H7 (cell line): ENCODE measurements at regions not wholly inside any gene's neighbourhood (a gene's known extent, or its start where the extent isn't known, plus 50 kb on each side); places are given as distances from the start of the nearest gene placed in this dataset.
A peak's percentile ranks its signal among the peaks of the same experiment; 100 is the strongest.

Experiments used
- DNase-seq: peaks from one replicate; pipeline ENCODE4 v3.0.0; 2012
- H3K27me3 ChIP-seq: 2 replicates; pipeline ENCODE4 v1.6.0; 2011; ENCODE audit warnings: mild to moderate bottlenecking, low read length; ENCODE audit not compliant: control insufficient read depth, insufficient read depth
- H3K36me3 ChIP-seq: replicated peaks from 2 replicates; pipeline ENCODE4 v1.5.1; 2011; ENCODE audit warnings: low read length; ENCODE audit not compliant: control insufficient read depth, insufficient read depth
- H3K4me3 ChIP-seq: 2 replicates; pipeline ENCODE4 v1.5.1; 2011; ENCODE audit warnings: low read depth, mild to moderate bottlenecking, control low read depth, low read length, moderate library complexity; ENCODE audit not compliant: insufficient read depth

DNA sequence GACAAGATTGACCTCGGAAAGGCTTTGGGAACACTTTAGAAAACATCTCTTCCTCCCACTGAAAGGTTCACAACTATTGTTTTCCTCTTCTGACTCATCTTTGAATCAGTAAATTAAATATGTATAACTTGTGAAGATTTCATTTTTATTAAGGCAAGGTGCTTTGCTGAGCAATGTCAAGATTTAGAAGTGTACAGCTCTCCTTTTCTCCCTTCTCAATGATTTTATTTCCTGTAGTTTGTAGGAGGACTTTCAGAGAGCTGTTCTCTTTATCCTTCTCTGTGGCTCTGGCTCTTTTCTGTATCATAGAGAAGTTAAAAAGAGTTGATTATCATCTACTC lies 594.2 kb downstream of the METTL15 start:
- no peak for DNase-seq
- Histone ChIP-seq H3K36me3 (no peaks in the 10 kb centered on the region), H3K4me3 (no peak overlapping the region), H3K27me3 (no peaks in the 10 kb centered on the region)

DNA sequence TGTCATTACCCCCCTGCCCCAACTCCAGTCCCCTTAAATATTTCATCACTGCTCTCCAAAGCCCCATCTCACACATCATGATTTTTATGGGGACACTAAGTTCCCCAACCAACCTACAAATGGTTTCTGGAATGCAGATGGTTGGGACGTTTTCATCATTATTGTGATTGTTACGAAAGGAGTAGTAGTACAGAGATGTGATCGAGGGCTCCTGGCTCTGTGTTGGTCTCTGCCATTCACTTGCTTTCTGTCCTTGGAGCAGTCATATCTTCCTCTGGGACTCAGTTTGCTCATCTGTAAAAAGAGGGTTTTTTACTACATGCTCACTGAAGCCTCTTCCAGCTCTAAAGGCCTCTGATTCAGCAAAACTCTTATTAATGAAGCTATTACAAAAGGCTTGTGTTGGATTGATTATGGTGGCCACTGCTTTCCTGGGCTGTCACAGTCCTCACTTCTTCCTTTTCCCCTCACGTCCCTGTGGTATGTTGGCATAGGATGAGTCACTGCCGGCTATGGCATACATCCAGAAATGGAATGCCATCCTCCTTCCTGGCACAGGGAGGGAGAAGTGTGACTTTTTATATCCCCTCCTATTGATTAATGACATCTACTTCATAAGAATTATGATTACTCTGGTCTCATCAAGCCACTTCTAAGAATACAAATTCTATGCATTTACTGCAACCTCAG lies 593.7 kb downstream of the METTL15 start:
- Histone ChIP-seq H3K4me3 (no peak overlapping the region), H3K36me3 (no peaks in the 10 kb centered on the region), H3K27me3 (no peaks in the 10 kb centered on the region)
- no peak for DNase-seq

DNA sequence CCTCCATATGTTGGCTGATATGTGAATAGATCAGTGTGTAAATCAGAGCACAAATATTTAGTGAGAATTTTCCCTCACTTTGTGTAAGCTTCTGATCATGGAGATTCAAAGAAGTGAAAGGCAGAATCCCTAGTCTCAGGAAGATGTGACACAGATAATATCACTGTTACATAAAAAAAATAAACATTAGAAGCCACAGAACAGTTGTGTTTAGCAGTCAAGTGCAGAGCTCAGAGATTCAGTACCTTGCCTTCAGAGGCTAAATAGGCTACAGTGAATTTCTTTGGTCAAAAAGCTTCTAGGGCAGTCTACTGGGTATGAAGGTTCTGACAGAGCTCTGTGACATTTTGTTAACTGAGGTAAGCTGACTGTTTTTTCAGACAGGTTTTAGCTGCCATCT lies 591.5 kb downstream of the METTL15 start:
- no peak for DNase-seq
- Histone ChIP-seq H3K4me3 (no peak overlapping the region), H3K36me3 (no peaks in the 10 kb centered on the region), H3K27me3 (no peaks in the 10 kb centered on the region)

DNA sequence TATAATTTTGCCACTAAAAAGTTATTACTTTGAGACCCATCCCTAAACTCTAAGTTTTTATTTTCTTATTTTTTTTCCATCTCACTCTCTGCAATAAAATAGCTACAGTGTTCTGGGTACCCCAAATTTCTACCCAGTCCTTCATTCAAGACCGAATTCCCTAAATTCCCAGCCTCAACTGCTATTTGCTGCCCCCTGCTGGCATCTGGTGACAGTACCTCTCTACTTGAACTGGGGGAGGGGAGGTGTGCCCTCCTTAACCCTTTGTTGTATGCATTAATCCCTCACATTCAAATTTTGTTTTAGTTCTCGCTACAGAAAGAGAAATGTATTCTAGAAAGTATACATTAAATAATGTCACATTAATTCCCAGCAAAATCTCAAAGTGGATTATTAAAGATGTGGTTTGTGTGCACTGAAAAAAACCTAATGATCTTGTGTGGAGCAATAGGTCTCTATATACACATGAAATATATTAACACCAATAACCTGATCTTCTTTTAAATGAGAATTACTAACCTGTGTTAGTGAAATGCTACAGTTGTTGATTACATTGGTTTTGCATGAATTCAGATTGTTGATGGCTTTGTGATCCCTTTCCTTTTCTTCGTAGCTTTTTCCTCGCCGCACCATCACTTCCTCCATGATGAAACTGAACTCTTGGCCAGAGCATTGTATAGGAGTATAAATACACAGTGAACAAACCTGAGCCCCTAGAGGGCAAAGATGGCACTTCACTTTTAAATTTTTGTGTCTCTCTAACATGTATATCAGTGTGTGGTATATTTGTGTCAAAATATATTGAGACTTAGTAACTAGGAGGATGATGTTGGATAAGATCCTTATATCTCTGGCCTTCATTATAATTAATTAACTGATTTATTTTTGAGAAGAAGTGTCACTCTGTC lies 590.0 kb downstream of the METTL15 start:
- H3K27me3 ChIP-seq = no peaks in the 10 kb centered on the region
- DNase-seq = peak; percentile 58
- no peaks in the 10 kb centered on the region for H3K36me3 ChIP-seq
- H3K4me3 ChIP-seq = no peak overlapping the region

DNA sequence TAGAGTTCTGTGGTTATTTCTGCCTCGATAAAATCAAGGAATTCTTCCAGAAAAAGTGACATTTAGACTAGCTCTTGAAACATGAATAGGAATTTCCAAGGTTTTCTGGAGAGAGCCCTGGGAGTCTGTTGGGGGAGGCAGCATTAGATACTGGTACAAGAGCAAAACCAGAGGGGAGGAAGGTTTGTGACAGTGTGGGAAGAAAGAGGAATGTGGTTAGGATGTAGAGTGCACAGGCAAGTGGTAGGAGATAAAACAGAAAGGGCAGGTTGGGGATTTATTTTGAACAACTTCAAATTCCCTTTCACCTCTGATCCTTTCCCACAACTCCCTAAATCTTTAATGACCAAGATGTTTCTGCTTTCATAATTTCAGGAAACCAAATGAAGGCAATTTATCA lies 588.4 kb downstream of the METTL15 start:
- no peak for DNase-seq
- Histone ChIP-seq H3K4me3 (no peak overlapping the region), H3K27me3 (no peaks in the 10 kb centered on the region), H3K36me3 (no peaks in the 10 kb centered on the region)

DNA sequence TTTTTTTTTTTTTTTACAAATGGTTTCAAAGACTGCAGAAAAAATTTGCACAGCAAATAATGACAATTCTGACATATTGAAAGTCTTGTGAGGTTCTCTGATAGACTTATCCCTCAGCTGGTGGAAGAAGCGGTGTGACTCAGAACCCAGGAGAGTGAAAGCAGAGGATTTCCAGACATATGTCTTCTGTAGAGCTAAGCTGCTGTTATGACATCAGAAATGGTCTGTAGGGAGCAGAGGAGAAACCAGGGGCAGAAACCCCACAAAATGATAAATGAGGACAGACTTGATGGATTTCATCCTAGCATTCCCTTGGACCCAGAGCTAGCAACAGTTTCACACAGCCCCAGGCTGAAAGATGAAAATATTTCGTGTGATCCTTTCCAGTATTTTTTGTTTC lies 582.6 kb downstream of the METTL15 start:
- DNase-seq = no peak
- no peaks in the 10 kb centered on the region for H3K36me3 ChIP-seq
- no peak overlapping the region for H3K4me3 ChIP-seq
- H3K27me3 ChIP-seq = no peaks in the 10 kb centered on the region

DNA sequence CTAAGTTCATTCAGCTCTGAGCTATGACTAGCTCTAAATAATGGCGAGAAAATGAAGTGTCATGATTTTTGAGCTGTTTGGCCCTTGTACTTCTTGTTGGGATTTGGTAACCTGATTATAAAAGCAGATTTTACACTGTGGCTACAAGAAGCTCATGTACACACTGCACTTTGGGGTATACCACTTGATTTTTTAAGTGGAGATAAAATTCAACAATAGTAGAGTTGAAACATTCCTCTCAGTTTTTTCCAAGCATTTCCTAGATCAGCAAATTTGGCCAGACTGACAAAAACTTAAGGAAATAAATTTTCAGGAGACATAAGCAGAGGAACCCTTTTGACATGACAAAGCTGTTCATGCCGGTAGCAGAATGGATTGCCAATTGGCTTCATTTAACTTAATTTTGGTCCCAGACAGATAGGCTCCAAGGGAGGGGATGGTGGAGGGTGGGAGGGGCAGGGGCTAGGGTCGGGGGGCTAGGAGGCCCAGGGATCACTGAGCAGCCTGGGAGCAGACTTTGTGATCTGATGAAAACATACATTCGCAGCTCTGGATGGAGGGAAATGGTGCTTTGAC lies 575.9 kb downstream of the METTL15 start:
- no peaks in the 10 kb centered on the region for H3K27me3 ChIP-seq
- DNase-seq = no peak
- H3K4me3 ChIP-seq = no peak overlapping the region
- H3K36me3 ChIP-seq = no peaks in the 10 kb centered on the region

DNA sequence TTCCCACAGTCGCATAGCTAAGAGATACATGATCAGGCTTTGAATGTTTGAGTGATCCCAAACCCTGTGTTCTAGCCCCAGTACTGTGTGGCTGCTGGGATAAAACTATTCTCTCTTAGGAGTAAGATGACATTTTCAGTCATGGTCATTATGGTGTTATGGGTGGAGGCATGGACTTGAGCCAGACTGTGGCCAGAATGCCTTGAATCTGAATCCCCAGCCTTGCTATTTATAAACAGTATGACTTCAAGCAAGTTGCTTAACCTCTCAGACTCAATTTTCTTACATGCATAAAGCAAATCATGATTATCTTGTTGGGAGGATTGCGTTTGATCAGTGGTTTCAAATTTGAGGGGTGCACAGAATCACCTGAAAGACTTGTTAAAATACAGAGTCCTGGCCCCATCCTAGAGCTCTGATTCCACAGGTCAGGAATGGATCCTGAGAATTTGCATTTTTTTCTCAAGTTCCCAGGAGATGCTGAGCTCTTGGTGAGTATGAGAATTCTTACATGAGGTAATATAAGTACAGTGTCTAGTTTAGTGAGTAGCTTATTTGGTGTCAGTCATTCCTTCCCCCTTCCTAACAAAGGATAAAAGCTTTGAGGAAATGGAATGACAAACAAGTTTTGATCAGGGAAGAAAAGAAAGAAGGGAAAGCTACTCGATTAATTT lies 571.7 kb downstream of the METTL15 start:
- Histone ChIP-seq H3K36me3 (no peaks in the 10 kb centered on the region), H3K27me3 (no peaks in the 10 kb centered on the region), H3K4me3 (no peak overlapping the region)
- no peak for DNase-seq

DNA sequence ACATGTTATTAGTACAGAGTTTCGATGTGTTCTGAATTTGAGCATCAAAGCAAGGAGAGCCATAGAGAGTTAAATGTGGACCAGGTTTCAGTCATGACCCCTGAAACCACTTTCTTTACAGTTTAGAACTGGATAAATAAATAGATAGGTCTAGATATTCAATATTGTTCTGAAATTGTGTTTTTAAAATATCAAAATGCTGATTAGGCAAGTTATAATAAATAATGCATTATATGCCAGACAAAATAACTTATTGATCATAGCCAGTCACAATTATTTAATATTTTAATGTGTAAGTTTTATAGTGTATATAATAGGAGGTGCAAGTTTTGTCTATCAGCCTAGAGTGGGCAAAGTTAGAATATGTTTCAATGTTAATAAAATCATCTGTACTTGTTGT lies 569.5 kb downstream of the METTL15 start:
- H3K4me3 ChIP-seq = no peak overlapping the region
- no peaks in the 10 kb centered on the region for H3K27me3 ChIP-seq
- DNase-seq = no peak
- no peaks in the 10 kb centered on the region for H3K36me3 ChIP-seq

DNA sequence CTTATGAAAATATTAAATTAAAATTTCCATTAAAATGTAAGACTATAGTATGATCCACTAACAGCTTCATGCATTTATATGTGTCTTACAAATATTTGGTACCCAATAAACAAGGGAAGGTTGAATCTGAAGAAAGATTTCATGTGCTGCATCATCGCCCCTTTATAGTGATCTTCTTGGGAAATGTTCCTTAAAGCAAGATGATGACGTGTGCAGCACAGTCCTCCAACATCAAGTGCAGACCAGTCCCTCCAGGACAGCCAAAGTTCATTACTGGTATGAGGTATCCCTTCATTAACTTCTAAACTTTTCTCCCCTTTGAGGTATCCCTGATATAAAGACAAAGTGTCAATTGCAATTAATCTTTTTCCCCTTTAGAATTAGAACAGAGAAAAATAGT lies 567.0 kb downstream of the METTL15 start:
- H3K4me3 ChIP-seq = no peak overlapping the region
- DNase-seq = no peak
- H3K36me3 ChIP-seq = no peaks in the 10 kb centered on the region
- no peaks in the 10 kb centered on the region for H3K27me3 ChIP-seq

DNA sequence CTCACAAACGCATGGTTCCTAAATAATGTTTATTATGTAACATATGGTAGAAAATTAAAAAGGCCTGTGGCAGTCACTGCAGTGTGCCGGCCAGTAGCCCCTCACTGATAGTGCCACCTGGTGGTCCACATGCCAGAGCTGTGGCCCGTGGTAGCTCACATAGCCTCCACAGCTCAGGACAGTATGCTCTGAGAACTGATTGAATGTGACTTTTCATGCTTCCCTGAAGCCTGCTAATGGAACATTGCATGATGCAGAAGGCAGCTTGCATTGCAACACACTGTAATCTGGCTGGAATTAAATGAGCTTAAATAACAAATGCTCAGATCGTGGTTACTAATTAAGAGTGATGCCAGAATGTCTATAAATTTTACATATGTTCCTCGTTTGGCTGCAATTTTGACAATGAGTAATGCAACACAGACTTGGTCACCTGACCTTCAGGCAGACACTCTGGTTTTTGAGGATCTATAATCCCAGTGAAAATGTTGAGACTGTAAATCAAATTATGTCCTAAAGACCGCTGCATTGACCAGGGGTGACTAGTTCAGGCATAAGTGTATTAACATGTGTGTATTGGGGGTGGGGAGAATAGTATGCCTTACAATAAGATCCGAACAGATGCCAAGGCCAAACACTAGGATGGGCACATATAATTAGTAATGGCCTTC lies 566.4 kb downstream of the METTL15 start:
- peak; percentile 36 for DNase-seq
- Histone ChIP-seq H3K27me3 (no peaks in the 10 kb centered on the region), H3K36me3 (no peaks in the 10 kb centered on the region), H3K4me3 (no peak overlapping the region)

DNA sequence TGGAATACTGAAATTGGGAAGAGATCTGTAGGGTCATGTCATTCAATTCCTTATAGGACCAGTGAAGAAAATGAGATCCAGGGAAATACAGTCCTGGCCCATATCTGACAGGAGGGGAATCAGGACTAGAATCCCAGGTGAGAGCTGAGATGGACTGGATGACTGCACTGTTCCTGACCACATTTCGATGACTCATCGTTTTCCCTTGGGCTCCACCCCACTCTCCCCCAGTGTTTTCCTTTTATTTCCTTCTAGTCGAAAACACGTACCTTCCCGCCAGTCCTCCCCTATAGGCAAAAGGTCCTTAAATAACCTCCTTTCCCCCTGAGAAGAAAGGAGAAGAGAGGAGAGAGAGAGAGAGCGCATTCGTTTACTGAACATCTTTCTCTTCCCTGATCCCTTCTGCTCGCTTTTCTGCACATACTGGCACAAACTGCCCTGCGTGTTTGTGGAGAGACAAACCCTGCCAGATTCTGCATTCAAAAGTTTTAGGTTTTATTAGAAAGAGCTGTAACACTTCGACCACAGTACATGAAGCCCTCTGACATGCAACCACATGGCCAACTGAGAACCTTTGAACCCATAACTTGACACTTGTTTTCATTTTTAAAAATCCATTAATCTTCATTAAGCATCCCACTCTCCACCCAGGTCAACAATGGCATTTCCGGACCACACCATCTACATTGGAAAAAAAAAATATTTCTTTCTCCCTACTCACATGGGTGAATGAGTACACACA lies 565.7 kb downstream of the METTL15 start:
- H3K36me3 ChIP-seq = no peaks in the 10 kb centered on the region
- no peak for DNase-seq
- no peak overlapping the region for H3K4me3 ChIP-seq
- H3K27me3 ChIP-seq = no peaks in the 10 kb centered on the region

DNA sequence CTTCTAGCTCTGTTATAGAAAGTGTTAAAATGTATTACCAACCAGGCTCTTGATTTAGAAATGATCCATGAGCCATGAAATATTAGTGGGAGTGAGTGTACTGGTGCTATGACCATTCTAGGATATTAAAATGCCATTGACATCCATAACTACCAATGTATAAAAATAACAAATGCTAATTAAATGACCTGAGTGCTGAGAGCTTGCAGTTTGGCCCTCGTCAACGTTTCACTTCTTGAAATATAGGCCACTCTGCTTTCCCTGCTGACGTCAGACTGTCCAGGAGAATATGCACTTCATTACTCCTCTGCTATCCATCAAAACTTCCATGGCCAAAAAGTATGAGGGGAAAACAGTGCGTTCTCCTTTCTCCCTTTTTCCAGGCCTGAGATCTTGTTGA lies 563.1 kb downstream of the METTL15 start:
- DNase-seq = no peak
- Histone ChIP-seq H3K27me3 (no peaks in the 10 kb centered on the region), H3K36me3 (no peaks in the 10 kb centered on the region), H3K4me3 (no peak overlapping the region)

DNA sequence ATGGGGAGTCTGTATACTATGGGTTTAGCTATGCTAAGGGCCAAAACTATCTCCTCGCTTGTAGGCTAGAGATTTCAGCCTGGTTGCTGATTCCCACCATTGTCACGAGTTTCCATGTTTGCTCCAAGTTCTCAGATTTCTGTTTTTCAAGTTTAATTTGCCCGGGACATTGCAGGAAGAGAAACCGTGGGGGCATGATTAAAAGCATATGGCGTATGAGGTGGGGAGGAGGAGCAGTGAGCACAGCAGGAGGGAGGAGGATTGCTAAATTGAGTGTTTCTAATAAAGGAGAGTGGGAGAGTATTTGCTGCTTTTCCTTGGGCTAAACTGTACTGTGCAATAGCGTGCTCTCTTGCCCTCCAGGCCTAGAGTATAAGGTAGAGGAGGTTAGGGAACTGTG lies 558.4 kb downstream of the METTL15 start:
- Histone ChIP-seq H3K4me3 (no peak overlapping the region), H3K36me3 (no peaks in the 10 kb centered on the region)

More for the DNA sequence above, 558.4 kb downstream of the METTL15 start:
- DNase-seq = no peak
- no peaks in the 10 kb centered on the region for H3K27me3 ChIP-seq
